Upper lobe of left lung (tissue), 6 donors: ENCODE measurements at regions not wholly inside any gene's neighbourhood (a gene's known extent, or its start where the extent isn't known, plus 50 kb on each side); places are given as distances from the start of the nearest gene placed in this dataset.
A peak's percentile ranks its signal among the peaks of the same experiment; 100 is the strongest.

Experiments
- ATAC-seq, 2 donors: fragments of 200-7000 bp; cut with Tn5 transposase; one replicate each; pipeline ENCODE4 v1.9.1; 2022; ENCODE audit warnings: mild to moderate bottlenecking in 2 of 2, moderate library complexity in 2 of 2; ENCODE audit not compliant: low FRiP score in 2 of 2
- DNase-seq, 2 donors: peaks; one replicate each; pipeline ENCODE4 v3.0.0-alpha.2; 2019 to 2020
- H3K27ac ChIP-seq, 4 donors: fragments of 200-600 bp; sonication (generic); one replicate each; pipeline ENCODE4 v1.5.1; 2016 to 2019
- H3K27me3 ChIP-seq, 4 donors: fragments of 200-600 bp; sonication (generic); one replicate each; pipeline ENCODE4 v1.5.1; 2017 to 2019
- H3K36me3 ChIP-seq, 4 donors: fragments of 200-600 bp; sonication (generic); one replicate each; pipeline ENCODE4 v1.5.1; 2016 to 2019
- H3K4me1 ChIP-seq, 4 donors: fragments of 200-600 bp; sonication (generic); one replicate each; pipeline ENCODE4 v1.5.1; 2018 to 2019
- H3K4me3 ChIP-seq, 4 donors: fragments of 200-600 bp; sonication (generic); one replicate each; pipeline ENCODE4 v1.5.1; 2017 to 2019; ENCODE audit warnings: mild to moderate bottlenecking in 2 of 4, moderate library complexity in 1 of 4
- H3K9me3 ChIP-seq, 4 donors: fragments of 200-600 bp; sonication (generic); one replicate each; pipeline ENCODE4 v1.5.1; 2018 to 2019
- CTCF ChIP-seq, 6 experiments: fragments of 450-650 bp in 4 of 6; fragments of 200-600 bp in 2 of 6; sonication (generic) in 2 of 6; IDR thresholded peaks; one replicate each; pipeline ENCODE4 v1.5.1; 2016 to 2019; ENCODE audit warnings: antibody characterized with exemption in 6 of 6
- EP300 ChIP-seq, 4 donors: sonication (generic); formaldehyde crosslinking; IDR thresholded peaks; one replicate each; pipeline ENCODE4 v1.5.1; 2017; ENCODE audit warnings: antibody characterized with exemption in 4 of 4, control low read depth in 2 of 4
- POLR2A ChIP-seq, 4 donors: fragments of 450-650 bp; IDR thresholded peaks; one replicate each; pipeline ENCODE4 v1.5.1; 2016 to 2017; ENCODE audit warnings: antibody characterized with exemption in 4 of 4, mild to moderate bottlenecking in 2 of 4
- POLR2AphosphoS5 ChIP-seq, 2 donors: sonication (generic); formaldehyde crosslinking; IDR thresholded peaks; one replicate each; pipeline ENCODE4 v1.5.1; 2017; ENCODE audit warnings: antibody characterized with exemption in 2 of 2
- WGBS, 2 donors: methylation state at CpG; one replicate each; pipeline ENCODE4 v1.1.5; 2017 to 2018; 5-methylcytosine and 5-hydroxymethylcytosine counted together
- donor health status: DM: no; HTN: no; CAD: no; lungs with moderate emphysema.
- donor health status: DM: no; HTN: yes; CAD: no; lungs with severe emphysema.

- ATAC-seq (no peak), DNase-seq (no peak)
- H3K27ac ChIP-seq, result no peak overlapping the region
- H3K27me3 ChIP-seq, result no peaks in the 10 kb centered on the region
- WGBS, 2 donors, result 78 to 88% methylated on average over 12 to 13 of the region's 13 CpGs
- no peaks in the 10 kb centered on the region for H3K9me3 ChIP-seq
- TF ChIP-seq POLR2AphosphoS5 (IDR thresholded peaks at IDR 0.05) (no peak), CTCF (IDR thresholded peaks at IDR 0.05) (no peak), EP300 (IDR thresholded peaks at IDR 0.05) (no peak), POLR2A (IDR thresholded peaks at IDR 0.05) (no peak)
- H3K4me1 ChIP-seq, result no peaks in the 10 kb centered on the region
- no peaks in the 10 kb centered on the region for H3K36me3 ChIP-seq
- no peak overlapping the region for H3K4me3 ChIP-seq
Observed at GRCh38 chr16:86768228-86768791, 190.0 kb downstream of the FOXL1 start.

- WGBS, 2 donors, result 45 to 53% methylated on average over 4 to 7 of the region's 7 CpGs
- DNase-seq (no peak), ATAC-seq (no peak)
- H3K27me3 ChIP-seq, result no peaks in the 10 kb centered on the region
- no peaks in the 10 kb centered on the region for H3K36me3 ChIP-seq
- TF ChIP-seq EP300 (IDR thresholded peaks at IDR 0.05) (no peak), CTCF (IDR thresholded peaks at IDR 0.05) (no peak), POLR2A (IDR thresholded peaks at IDR 0.05) (no peak), POLR2AphosphoS5 (IDR thresholded peaks at IDR 0.05) (no peak)
- no peaks in the 10 kb centered on the region for H3K4me1 ChIP-seq
- no peak overlapping the region for H3K4me3 ChIP-seq
- no peak overlapping the region for H3K27ac ChIP-seq
- H3K9me3 ChIP-seq, result no peaks in the 10 kb centered on the region
Observed at GRCh38 chr16:86768999-86769398, 190.7 kb downstream of the FOXL1 start.

GRCh38 chr16:86771506-86772460, 193.4 kb downstream of the FOXL1 start:
- Histone ChIP-seq H3K9me3 (no peaks in the 10 kb centered on the region), H3K27ac (no peak overlapping the region), H3K27me3 (peaks cover 0 to 4% (median 0%) of the 10 kb centered on the region in 4 donors), H3K4me1 (no peaks in the 10 kb centered on the region), H3K4me3 (no peak overlapping the region), H3K36me3 (no peaks in the 10 kb centered on the region)
- WGBS, 2 donors, result 58% methylated on average over 6 to 8 of the region's 8 CpGs
- DNase-seq (no peak), ATAC-seq (no peak)
- TF ChIP-seq CTCF (IDR thresholded peaks at IDR 0.05), result no peak
- no peak for TF ChIP-seq EP300 (IDR thresholded peaks at IDR 0.05)
- TF ChIP-seq POLR2AphosphoS5 (IDR thresholded peaks at IDR 0.05), result no peak
- TF ChIP-seq POLR2A (IDR thresholded peaks at IDR 0.05), result no peak

- peaks cover 0 to 4% (median 0%) of the 10 kb centered on the region in 4 donors for H3K27me3 ChIP-seq
- H3K36me3 ChIP-seq, result no peaks in the 10 kb centered on the region
- no peaks in the 10 kb centered on the region for H3K9me3 ChIP-seq
- ATAC-seq, result peak; percentile 4 to 37
- H3K4me3 ChIP-seq, result no peak overlapping the region
- no peaks in the 10 kb centered on the region for H3K4me1 ChIP-seq
- no peak overlapping the region for H3K27ac ChIP-seq
- 67 to 83% methylated on average over 9 to 16 of the region's 16 CpGs for WGBS, 2 donors
- DNase-seq, result no peak
- TF ChIP-seq POLR2A (IDR thresholded peaks at IDR 0.05) (no peak), POLR2AphosphoS5 (IDR thresholded peaks at IDR 0.05) (no peak), CTCF (IDR thresholded peaks at IDR 0.05) (no peak)
Observed at GRCh38 chr16:86772671-86773353, 194.5 kb downstream of the FOXL1 start.
